Ovary (tissue), 7 donors: ENCODE measurements at regions not wholly inside any gene's neighbourhood (a gene's known extent, or its start where the extent isn't known, plus 50 kb on each side); places are given as distances from the start of the nearest gene placed in this dataset.

Experiments
- DNase-seq, 5 donors: peaks; one replicate each; pipeline ENCODE4 v3.0.0-alpha.2; 2019 to 2020
- H3K27ac ChIP-seq, 2 donors: fragments of 200-600 bp; one replicate each; pipeline versions ENCODE4 v1.5.1 to v1.8.0; 2019 to 2022
- H3K27me3 ChIP-seq: fragments of 200-600 bp; one replicate; pipeline ENCODE4 v1.8.0; 2022
- H3K36me3 ChIP-seq: fragments of 200-600 bp; sonication (generic); one replicate; pipeline ENCODE4 v1.5.1; 2019
- H3K4me1 ChIP-seq: one replicate; pipeline ENCODE4 v1.8.1; 2013; ENCODE audit warnings: mild to moderate bottlenecking, moderate library complexity; ENCODE audit not compliant: insufficient read depth
- H3K4me3 ChIP-seq: fragments of 200-600 bp; sonication (generic); one replicate; pipeline ENCODE4 v1.5.1; 2017
- H3K9me3 ChIP-seq, 2 donors: fragments of 200-600 bp in 1 of 2; sonication (generic) in 1 of 2; one replicate each; pipeline versions ENCODE4 v1.5.1 to v1.8.1; 2013 to 2019; ENCODE audit warnings: mild to moderate bottlenecking in 1 of 2, moderate library complexity in 1 of 2
- EP300 ChIP-seq: sonication (generic); formaldehyde crosslinking; IDR thresholded peaks from one replicate; pipeline ENCODE4 v1.6.1; 2017; ENCODE audit warnings: antibody characterized with exemption
- POLR2A ChIP-seq: fragments of 450-650 bp; IDR thresholded peaks from one replicate; pipeline ENCODE4 v1.6.1; 2017; ENCODE audit warnings: antibody characterized with exemption, mild to moderate bottlenecking, moderate library complexity
- whole genome bisulfite sequencing, 3 donors: extraction: QIAGEN DNeasy Blood & Tissue Kit in 1 of 3; methylation state at CpG; one replicate each; pipeline versions ENCODE4 v1.1.5 to v1.1.7; 2013 to 2017; 5-methylcytosine and 5-hydroxymethylcytosine counted together
- intact Hi-C, 4 donors: fragments of 100-400 bp; cut with DNase I; formaldehyde crosslinking; loops; one replicate each; pipeline versions ENCODE4 v1.11.0 to v1.15.1; 2022 to 2023
- TF ChIP-seq, protein P1 (sequence below), 3 donors: fragments of 450-650 bp in 2 of 3; fragments of 200-600 bp in 1 of 3; IDR thresholded peaks; one replicate each; pipeline versions ENCODE4 v1.5.1 to v1.8.0; 2016 to 2022; ENCODE audit warnings: antibody characterized with exemption in 3 of 3, mild to moderate bottlenecking in 1 of 3
- donor health status: DM: no; HTN: no; CAD: no; lungs with moderate emphysema.
- donor health status: DM: no; HTN: no; CAD: no.
- donor health status: Bipolar disorder and iron deficiency.
- donor health status: DM: no; HTN: no; CAD: no.
- donor health status: DM: yes; HTN: yes; CAD: no.

DNA sequence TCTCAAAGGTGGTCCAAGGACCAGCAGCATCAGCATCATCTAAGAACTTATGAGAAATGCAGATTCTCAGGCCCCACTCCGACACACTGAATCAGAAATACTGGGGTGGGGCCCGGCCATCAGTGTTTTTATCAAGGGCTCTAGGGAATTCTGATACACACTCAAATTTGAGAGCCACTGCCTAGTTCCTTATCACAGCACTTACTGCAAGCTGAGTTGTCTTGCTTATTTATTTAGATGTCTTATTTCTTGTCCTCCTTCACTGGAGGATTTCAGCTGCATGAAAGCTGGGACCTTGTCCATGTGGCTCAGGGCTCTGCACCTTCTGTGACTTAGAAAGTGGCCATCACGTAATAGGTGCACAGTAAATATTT is 139.4 kb upstream of the RREB1 start:
- WGBS, 3 donors: 82 to 88% (median 88%) methylated on average over 3 of the region's 3 CpGs
- H3K9me3 ChIP-seq: no peaks in the 10 kb centered on the region
- no peak overlapping the region for H3K27ac ChIP-seq
- TF ChIP-seq POLR2A (no peak), EP300 (no peak)
- TF ChIP-seq, protein P1, sequence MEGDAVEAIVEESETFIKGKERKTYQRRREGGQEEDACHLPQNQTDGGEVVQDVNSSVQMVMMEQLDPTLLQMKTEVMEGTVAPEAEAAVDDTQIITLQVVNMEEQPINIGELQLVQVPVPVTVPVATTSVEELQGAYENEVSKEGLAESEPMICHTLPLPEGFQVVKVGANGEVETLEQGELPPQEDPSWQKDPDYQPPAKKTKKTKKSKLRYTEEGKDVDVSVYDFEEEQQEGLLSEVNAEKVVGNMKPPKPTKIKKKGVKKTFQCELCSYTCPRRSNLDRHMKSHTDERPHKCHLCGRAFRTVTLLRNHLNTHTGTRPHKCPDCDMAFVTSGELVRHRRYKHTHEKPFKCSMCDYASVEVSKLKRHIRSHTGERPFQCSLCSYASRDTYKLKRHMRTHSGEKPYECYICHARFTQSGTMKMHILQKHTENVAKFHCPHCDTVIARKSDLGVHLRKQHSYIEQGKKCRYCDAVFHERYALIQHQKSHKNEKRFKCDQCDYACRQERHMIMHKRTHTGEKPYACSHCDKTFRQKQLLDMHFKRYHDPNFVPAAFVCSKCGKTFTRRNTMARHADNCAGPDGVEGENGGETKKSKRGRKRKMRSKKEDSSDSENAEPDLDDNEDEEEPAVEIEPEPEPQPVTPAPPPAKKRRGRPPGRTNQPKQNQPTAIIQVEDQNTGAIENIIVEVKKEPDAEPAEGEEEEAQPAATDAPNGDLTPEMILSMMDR (IDR thresholded peaks at IDR 0.05): no peak
- no peak overlapping the region for H3K4me3 ChIP-seq
- no peaks in the 10 kb centered on the region for H3K36me3 ChIP-seq
- intact Hi-C loops: no loop called here
- no peak for DNase-seq
- H3K4me1 ChIP-seq: no peaks in the 10 kb centered on the region
- no peaks in the 10 kb centered on the region for H3K27me3 ChIP-seq

DNA sequence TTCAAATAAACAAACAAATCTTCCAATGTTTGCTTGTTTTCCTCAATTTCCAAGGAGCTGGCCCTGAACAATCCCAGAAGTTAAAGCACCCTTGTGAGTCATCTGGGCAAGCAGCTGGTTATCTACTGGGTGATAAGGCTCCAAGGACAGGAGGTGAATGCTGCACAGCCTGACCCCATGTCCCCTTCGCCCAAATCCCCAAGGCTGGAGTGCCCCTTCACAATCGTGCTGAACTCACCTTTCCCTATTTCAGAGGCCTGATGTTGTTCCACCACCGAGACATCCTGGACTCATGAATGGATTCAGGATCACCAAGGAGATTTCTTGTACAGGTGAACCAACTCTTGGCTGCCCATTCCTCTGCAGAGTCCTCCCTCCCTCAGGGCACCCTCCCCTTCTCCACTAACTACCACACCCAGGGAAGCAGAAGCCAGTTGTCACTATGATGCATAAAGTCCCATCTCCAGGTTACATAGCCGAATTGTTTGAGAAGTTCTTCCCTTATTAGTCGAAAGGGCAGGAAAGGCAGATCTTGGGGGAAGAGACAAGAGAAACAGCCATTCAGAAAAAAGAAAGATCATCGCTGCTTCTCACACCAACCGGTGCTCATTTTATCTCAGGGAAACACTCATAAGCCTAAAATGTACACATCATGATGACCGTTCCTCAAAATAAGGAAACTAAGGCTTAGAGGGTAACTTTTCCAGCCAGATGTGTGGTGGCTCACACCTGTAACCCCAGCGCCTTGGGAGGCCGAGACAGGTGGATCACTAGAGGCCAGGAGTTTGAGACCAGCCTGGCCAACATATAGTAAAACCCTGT is 138.8 kb upstream of the RREB1 start:
- H3K27ac ChIP-seq: no peak overlapping the region
- no peaks in the 10 kb centered on the region for H3K27me3 ChIP-seq
- no peaks in the 10 kb centered on the region for H3K4me1 ChIP-seq
- TF ChIP-seq EP300 (no peak), POLR2A (no peak)
- TF ChIP-seq, protein P1 (IDR thresholded peaks at IDR 0.05): no peak
- DNase-seq: no peak
- no peaks in the 10 kb centered on the region for H3K9me3 ChIP-seq
- no peaks in the 10 kb centered on the region for H3K36me3 ChIP-seq
- H3K4me3 ChIP-seq: no peak overlapping the region
- WGBS, 3 donors: 80 to 82% (median 82%) methylated on average over 10 of the region's 10 CpGs
- intact Hi-C loops: no loop called here

DNA sequence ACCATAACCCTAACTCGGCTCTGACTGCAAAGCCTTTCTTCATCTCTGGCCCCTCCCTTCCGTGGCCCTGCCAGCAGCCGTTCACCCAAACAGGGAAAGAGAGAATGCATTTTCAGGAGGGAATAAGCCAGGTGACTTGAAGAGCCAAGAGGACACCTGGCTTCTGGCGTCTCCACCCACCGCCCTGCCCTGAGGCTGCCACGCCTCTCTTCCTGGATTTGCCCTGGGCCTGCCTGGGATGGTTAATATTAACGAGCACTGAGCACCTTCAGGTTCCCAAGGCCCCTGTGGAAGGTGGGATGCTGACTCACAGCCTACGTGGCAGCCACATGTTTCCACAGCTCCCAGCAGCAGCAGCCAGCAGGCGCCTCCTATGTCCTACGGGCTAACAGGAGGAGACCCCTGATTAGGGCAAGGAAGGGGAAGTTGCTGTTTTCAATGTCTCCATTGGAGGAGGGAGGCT is 138.0 kb upstream of the RREB1 start:
- no peak for TF ChIP-seq EP300
- no peak for TF ChIP-seq POLR2A
- intact Hi-C loops: no loop called here
- H3K27me3 ChIP-seq: no peaks in the 10 kb centered on the region
- H3K4me3 ChIP-seq: no peak overlapping the region
- no peak for DNase-seq
- no peaks in the 10 kb centered on the region for H3K9me3 ChIP-seq
- 82 to 88% (median 87%) methylated on average over 10 of the region's 10 CpGs for WGBS, 3 donors
- no peaks in the 10 kb centered on the region for H3K36me3 ChIP-seq
- no peaks in the 10 kb centered on the region for H3K4me1 ChIP-seq
- no peak overlapping the region for H3K27ac ChIP-seq

DNA sequence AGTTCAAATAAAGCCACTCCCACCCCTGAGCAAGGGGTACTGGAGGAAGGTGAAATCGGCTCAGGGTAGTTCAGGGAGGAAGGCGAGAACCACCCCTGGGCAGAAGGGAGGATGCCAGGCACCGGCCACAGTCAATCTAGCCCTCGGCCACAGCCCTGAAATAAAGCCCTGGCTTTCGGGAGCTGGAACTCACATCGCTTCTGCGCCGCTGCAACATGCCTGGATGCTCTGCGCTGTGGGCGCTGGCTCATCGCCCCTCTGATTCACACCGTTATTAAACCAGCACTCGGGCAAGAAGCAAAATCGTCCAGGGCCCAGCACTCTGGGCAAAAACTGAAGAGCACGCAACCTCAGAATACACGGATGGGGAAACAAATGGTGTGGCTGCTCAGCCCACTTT is 136.9 kb upstream of the RREB1 start:
- Histone ChIP-seq H3K36me3 (no peaks in the 10 kb centered on the region), H3K27ac (no peak overlapping the region), H3K27me3 (no peaks in the 10 kb centered on the region), H3K4me1 (peaks cover 1% of the 10 kb centered on the region), H3K4me3 (no peak overlapping the region), H3K9me3 (no peaks in the 10 kb centered on the region)
- intact Hi-C loops: no loop called here
- no peak for DNase-seq
- TF ChIP-seq EP300 (no peak), POLR2A (no peak)
- TF ChIP-seq, protein P1 (IDR thresholded peaks at IDR 0.05): no peak
- 92 to 96% (median 94%) methylated on average over 16 of the region's 16 CpGs for WGBS, 3 donors

DNA sequence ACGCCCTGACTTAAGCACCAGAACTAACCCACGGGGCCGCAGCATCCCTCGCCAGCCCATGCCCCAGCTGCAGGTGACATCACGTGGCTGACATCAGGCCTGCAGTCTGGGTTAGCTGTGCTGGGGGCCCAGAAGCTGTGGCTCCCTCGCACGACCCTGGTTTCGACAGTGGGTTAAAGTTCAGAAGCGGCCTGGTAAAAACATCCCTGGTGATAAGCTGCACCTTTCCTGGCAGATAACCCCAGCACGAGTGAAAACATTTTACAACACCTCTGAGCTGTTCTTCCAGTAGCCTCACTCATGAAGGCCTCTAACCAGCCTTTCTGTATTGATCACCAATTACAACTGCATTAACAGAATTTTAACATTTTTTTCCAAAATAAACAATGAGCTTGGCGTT is 136.4 kb upstream of the RREB1 start:
- Histone ChIP-seq H3K27me3 (no peaks in the 10 kb centered on the region), H3K4me3 (no peak overlapping the region), H3K36me3 (no peaks in the 10 kb centered on the region), H3K27ac (no peak overlapping the region), H3K4me1 (peaks cover 3% of the 10 kb centered on the region), H3K9me3 (no peaks in the 10 kb centered on the region)
- 75 to 86% (median 84%) methylated on average over 11 of the region's 11 CpGs for WGBS, 3 donors
- no peak for DNase-seq
- intact Hi-C loops: no loop called here
- TF ChIP-seq POLR2A (no peak), EP300 (no peak)
- TF ChIP-seq, protein P1 (IDR thresholded peaks at IDR 0.05): no peak
